HG03520 (cell line): ENCODE measurements at regions not wholly inside any gene's neighbourhood (a gene's known extent, or its start where the extent isn't known, plus 50 kb on each side); places are given as distances from the start of the nearest gene placed in this dataset.
"Not testable (repeated sequence)": the region's sequence is repeated elsewhere in the genome, so short reads cannot be mapped to it uniquely, and the experiment has no call there.

Experiments used
- ATAC-seq: cut with Tn5 transposase; IDR thresholded peaks from one replicate; pipeline ENCODE4 v1.9.1; 2021; ENCODE audit warnings: mild to moderate bottlenecking, moderate library complexity; ENCODE audit not compliant: unreplicated experiment

GRCh38 chr2:235216901-235217300, 265.1 kb downstream of the SH3BP4 start:
- no peak for ATAC-seq

GRCh38 chr2:235217846-235218245, 266.0 kb downstream of the SH3BP4 start:
- no peak for ATAC-seq

- ATAC-seq: no peak
Observed at GRCh38 chr2:235218486-235218907, 266.7 kb downstream of the SH3BP4 start.

- no peak for ATAC-seq
Observed at GRCh38 chr2:235219048-235219447, 267.2 kb downstream of the SH3BP4 start.

- no peak for ATAC-seq
Observed at GRCh38 chr2:235220331-235220730, 268.5 kb downstream of the SH3BP4 start.

GRCh38 chr2:235223011-235223410, 270.8 kb upstream of the AGAP1 start:
- ATAC-seq: no peak

GRCh38 chr2:235224410-235224809, 269.4 kb upstream of the AGAP1 start:
- ATAC-seq: no peak

GRCh38 chr2:235225261-235225660, 268.6 kb upstream of the AGAP1 start:
- no peak for ATAC-seq

GRCh38 chr2:235227590-235227989, 266.3 kb upstream of the AGAP1 start:
- ATAC-seq: no peak

GRCh38 chr2:235228422-235228821, 265.4 kb upstream of the AGAP1 start:
- not testable (repeated sequence) for ATAC-seq

- no peak for ATAC-seq
Observed at GRCh38 chr2:235229236-235229635, 264.6 kb upstream of the AGAP1 start.

GRCh38 chr2:235230821-235231601, 262.8 kb upstream of the AGAP1 start:
- ATAC-seq: no peak

- no peak for ATAC-seq
Observed at GRCh38 chr2:235232449-235233433, 261.1 kb upstream of the AGAP1 start.

- ATAC-seq: no peak
Observed at GRCh38 chr2:235234736-235235135, 259.1 kb upstream of the AGAP1 start.

GRCh38 chr2:235235977-235236767, 257.7 kb upstream of the AGAP1 start:
- no peak for ATAC-seq

- no peak for ATAC-seq
Observed at GRCh38 chr2:235238537-235238936, 255.3 kb upstream of the AGAP1 start.

GRCh38 chr2:235240574-235240973, 253.3 kb upstream of the AGAP1 start:
- ATAC-seq: no peak

- no peak for ATAC-seq
Observed at GRCh38 chr2:235244255-235245220, 249.3 kb upstream of the AGAP1 start.

GRCh38 chr2:235247001-235247400, 246.8 kb upstream of the AGAP1 start:
- no peak for ATAC-seq

- ATAC-seq: no peak
Observed at GRCh38 chr2:235255693-235256092, 238.2 kb upstream of the AGAP1 start.
